H1 (cell line): ENCODE measurements at regions not wholly inside any gene's neighbourhood (a gene's known extent, or its start where the extent isn't known, plus 50 kb on each side); places are given as distances from the start of the nearest gene placed in this dataset.

Experiments used
- EGR1 ChIP-seq: IDR thresholded peaks from 2 replicates; pipeline ENCODE4 v1.6.1; 2011; ENCODE audit warnings: low read depth, low read length, borderline replicate concordance
- JUND ChIP-seq: IDR thresholded peaks from 2 replicates; pipeline ENCODE4 v1.6.1; 2011; ENCODE audit warnings: mild to moderate bottlenecking, improper control_type of control experiment, low read length
- RAD21 ChIP-seq, 2 experiments: IDR thresholded peaks in 1 of 2; conservative IDR thresholded peaks in 1 of 2; 2 replicates each; pipeline ENCODE4 v1.6.1; 2011; ENCODE audit warnings: low read depth in 2 of 2, low read length in 2 of 2, improper control_type of control experiment in 1 of 2, inconsistent platforms in 1 of 2, mild to moderate bottlenecking in 1 of 2, moderate library complexity in 1 of 2
- SAP30 ChIP-seq: fragments of 300-600 bp; sonication (generic); IDR thresholded peaks from 2 replicates; pipeline ENCODE4 v1.7.1; 2012; ENCODE audit warnings: low read length, moderate library complexity, mild to moderate bottlenecking, inconsistent platforms; ENCODE audit not compliant: insufficient read depth, insufficient replicate concordance
- TF ChIP-seq, protein P1 (sequence below): IDR thresholded peaks from 2 replicates; pipeline ENCODE4 v1.6.1; 2011; ENCODE audit warnings: low read length, improper control_type of control experiment

DNA sequence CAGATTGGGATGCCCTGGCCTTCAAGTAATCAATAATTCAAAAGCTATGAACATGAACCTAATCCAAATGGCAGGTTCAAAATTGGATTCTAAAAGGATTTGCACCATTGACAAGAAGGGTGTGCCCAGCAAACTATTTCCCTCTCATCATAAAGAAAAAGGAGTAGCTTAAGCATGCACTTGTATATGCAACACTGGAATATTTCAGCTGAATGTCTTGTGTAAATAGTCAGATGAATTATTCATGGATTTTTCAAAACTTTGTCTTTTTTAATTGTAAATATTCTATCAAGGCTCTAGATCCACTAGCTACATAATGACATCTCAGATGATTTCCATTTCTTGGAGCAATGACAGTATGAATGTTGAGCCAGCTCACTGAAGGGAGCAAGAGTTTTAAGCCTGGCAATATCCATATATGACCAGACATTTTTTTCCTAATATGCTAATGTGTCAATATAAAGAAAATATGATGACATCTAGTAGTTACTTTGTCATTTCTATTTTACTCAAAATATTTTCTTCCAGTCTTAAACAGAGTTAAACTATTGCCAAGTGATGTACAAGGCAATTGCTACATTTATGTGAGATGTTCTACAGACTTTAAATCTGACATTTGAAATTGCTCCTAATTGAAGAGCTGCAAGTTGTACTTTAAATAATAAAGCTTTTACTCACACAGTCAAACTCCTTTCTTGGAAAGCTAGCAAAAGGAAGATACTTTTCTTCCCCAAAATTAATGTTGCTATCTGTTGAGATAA lies 230.5 kb upstream of the AGTR1 start (continued):
- TF ChIP-seq EGR1 (no peak), JUND (no peak), RAD21 (IDR thresholded peaks at IDR 0.05 in 1 of 2, conservative IDR thresholded peaks at IDR 0.05 in 1 of 2; ENCODE audit: low read depth in 2 of 2, low read length in 2 of 2) (no peak), SAP30 (no peak)
- TF ChIP-seq, protein P1, sequence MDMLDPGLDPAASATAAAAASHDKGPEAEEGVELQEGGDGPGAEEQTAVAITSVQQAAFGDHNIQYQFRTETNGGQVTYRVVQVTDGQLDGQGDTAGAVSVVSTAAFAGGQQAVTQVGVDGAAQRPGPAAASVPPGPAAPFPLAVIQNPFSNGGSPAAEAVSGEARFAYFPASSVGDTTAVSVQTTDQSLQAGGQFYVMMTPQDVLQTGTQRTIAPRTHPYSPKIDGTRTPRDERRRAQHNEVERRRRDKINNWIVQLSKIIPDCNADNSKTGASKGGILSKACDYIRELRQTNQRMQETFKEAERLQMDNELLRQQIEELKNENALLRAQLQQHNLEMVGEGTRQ = no peak
